B cell (primary cell): ENCODE measurements at regions not wholly inside any gene's neighbourhood (a gene's known extent, or its start where the extent isn't known, plus 50 kb on each side); places are given as distances from the start of the nearest gene placed in this dataset.

ENCODE experiments used
- EZH2 ChIP-seq: IDR thresholded peaks from 2 replicates; pipeline ENCODE4 v1.6.1; 2012; ENCODE audit warnings: borderline replicate concordance, low read depth, mild to moderate bottlenecking, moderate library complexity, low read length; ENCODE audit not compliant: insufficient read depth, poor library complexity, severe bottlenecking
- TF ChIP-seq, protein P1 (sequence below): fragments of 200-600 bp; IDR thresholded peaks from one replicate; pipeline ENCODE4 v1.8.0; 2022; ENCODE audit warnings: antibody characterized with exemption, mild to moderate bottlenecking

GRCh38 chr13:79631051-79631659, 150.2 kb downstream of the NDFIP2 start:
- TF ChIP-seq, protein P1, sequence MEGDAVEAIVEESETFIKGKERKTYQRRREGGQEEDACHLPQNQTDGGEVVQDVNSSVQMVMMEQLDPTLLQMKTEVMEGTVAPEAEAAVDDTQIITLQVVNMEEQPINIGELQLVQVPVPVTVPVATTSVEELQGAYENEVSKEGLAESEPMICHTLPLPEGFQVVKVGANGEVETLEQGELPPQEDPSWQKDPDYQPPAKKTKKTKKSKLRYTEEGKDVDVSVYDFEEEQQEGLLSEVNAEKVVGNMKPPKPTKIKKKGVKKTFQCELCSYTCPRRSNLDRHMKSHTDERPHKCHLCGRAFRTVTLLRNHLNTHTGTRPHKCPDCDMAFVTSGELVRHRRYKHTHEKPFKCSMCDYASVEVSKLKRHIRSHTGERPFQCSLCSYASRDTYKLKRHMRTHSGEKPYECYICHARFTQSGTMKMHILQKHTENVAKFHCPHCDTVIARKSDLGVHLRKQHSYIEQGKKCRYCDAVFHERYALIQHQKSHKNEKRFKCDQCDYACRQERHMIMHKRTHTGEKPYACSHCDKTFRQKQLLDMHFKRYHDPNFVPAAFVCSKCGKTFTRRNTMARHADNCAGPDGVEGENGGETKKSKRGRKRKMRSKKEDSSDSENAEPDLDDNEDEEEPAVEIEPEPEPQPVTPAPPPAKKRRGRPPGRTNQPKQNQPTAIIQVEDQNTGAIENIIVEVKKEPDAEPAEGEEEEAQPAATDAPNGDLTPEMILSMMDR = no peak
- TF ChIP-seq EZH2 = no peak
